HepG2 (cell line): ENCODE measurements at regions not wholly inside any gene's neighbourhood (a gene's known extent, or its start where the extent isn't known, plus 50 kb on each side); places are given as distances from the start of the nearest gene placed in this dataset.

Source experiments
- ATAC-seq: fragments of 200-7000 bp; cut with Tn5 transposase; 3 replicates; pipeline ENCODE4 v1.9.1; 2020; ENCODE audit warnings: mild to moderate bottlenecking, moderate library complexity
- BruUV-seq: library from RNA; stranded (reverse); fragments of 400-500 nt; replicated peaks from 2 replicates; lab custom pipeline; 2021; lab: Mats Ljungman, UMichigan
- CTCF ChIA-PET: fragments of 300-600 bp; formaldehyde crosslinking; extraction: SDS; loops from one replicate; lab custom pipeline; 2021; ENCODE audit warnings: low total read pairs, inconsistent platforms, low intra/inter-chr PET ratio; lab: Yijun Ruan, JAX
- POLR2A ChIA-PET: fragments of 350-600 bp; sonication (Branson Sonifier 250); formaldehyde crosslinking; loops from one replicate; lab custom pipeline; 2020; ENCODE audit warnings: antibody characterized with exemption, inconsistent platforms; lab: Yijun Ruan, JAX
- DNase-seq: peaks from one replicate; pipeline ENCODE4 v3.0.0-alpha.2; 2015; ENCODE audit warnings: low spot score
- FAIRE-seq: peaks from 3 replicates; lab custom pipeline; 2011; peaks lifted over from hg19 to GRCh38; lab: Jason Lieb, UNC
- H2AFZ ChIP-seq: one replicate; pipeline ENCODE4 v1.6.1; 2011; ENCODE audit warnings: low read length, inconsistent platforms
- H3K27ac ChIP-seq: fragments of 300-600 bp; 3 replicates; pipeline ENCODE4 v1.8.0; 2011; ENCODE audit warnings: mixed run types, mild to moderate bottlenecking, mixed read lengths, low read length, inconsistent platforms; ENCODE audit not compliant: insufficient read depth; ENCODE audit errors: extremely low read length
- H3K27me3 ChIP-seq, 2 experiments: fragments of 200-600 bp in 1 of 2; 2 replicates in 1 of 2; 3 replicates in 1 of 2; pipeline versions ENCODE4 v1.6.0 to v1.8.0; 2011; ENCODE audit warnings: low read length in 2 of 2, mild to moderate bottlenecking in 2 of 2, moderate library complexity in 2 of 2, inconsistent platforms in 1 of 2; ENCODE audit not compliant: insufficient read depth in 2 of 2, control insufficient read depth in 1 of 2
- H3K36me3 ChIP-seq, 2 experiments: fragments of 200-600 bp in 1 of 2; replicated peaks in 1 of 2; 2 replicates in 1 of 2; 3 replicates in 1 of 2; pipeline versions ENCODE4 v1.5.1 to v1.8.0; 2011; ENCODE audit warnings: low read length in 2 of 2, inconsistent platforms in 1 of 2; ENCODE audit not compliant: insufficient read depth in 2 of 2, control insufficient read depth in 1 of 2
- H3K4me1 ChIP-seq: 2 replicates; pipeline ENCODE4 v1.5.1; 2012; ENCODE audit warnings: low read length, inconsistent platforms; ENCODE audit not compliant: insufficient read depth
- H3K4me2 ChIP-seq: 2 replicates; pipeline ENCODE4 v1.6.0; 2011; ENCODE audit warnings: low read depth, low read length, inconsistent platforms
- H3K4me3 ChIP-seq, 3 experiments: fragments of 200-600 bp in 1 of 3; sonication (generic), shearing (Covaris generic) in 1 of 3; replicated peaks in 1 of 3; 2 replicates each; pipeline ENCODE4 v1.5.1; 2011 to 2016; ENCODE audit warnings: low read length in 3 of 3, inconsistent platforms in 2 of 3, low read depth in 2 of 3, mild to moderate bottlenecking in 2 of 3, control low read depth in 1 of 3, mixed read lengths in 1 of 3; ENCODE audit not compliant: insufficient read depth in 1 of 3
- H3K79me2 ChIP-seq: one replicate; pipeline ENCODE4 v1.6.1; 2011; ENCODE audit warnings: low read length, inconsistent platforms; ENCODE audit not compliant: insufficient read depth
- H3K9ac ChIP-seq: 2 replicates; pipeline ENCODE4 v1.6.0; 2011; ENCODE audit warnings: mild to moderate bottlenecking, low read depth, low read length, inconsistent platforms; ENCODE audit not compliant: insufficient read depth
- H3K9me3 ChIP-seq: 2 replicates; pipeline ENCODE4 v1.5.1; 2012; ENCODE audit warnings: mild to moderate bottlenecking, low read length
- H4K20me1 ChIP-seq: 2 replicates; pipeline ENCODE4 v1.6.0; 2011; ENCODE audit warnings: inconsistent platforms, mild to moderate bottlenecking, low read length, moderate library complexity; ENCODE audit not compliant: insufficient read depth
- BCL6 ChIP-seq: IDR thresholded peaks from 2 replicates; pipeline ENCODE4 v1.6.1; 2016; ENCODE audit warnings: missing genetic modification reagents, missing compliant biosample characterization
- KDM2A ChIP-seq: sonication (generic); formaldehyde crosslinking; IDR thresholded peaks from 2 replicates; pipeline ENCODE4 v1.4.0; 2020; ENCODE audit warnings: low read depth, missing genetic modification reagents, borderline replicate concordance
- NKX3-1 ChIP-seq: sonication (generic); formaldehyde crosslinking; IDR thresholded peaks from 2 replicates; pipeline ENCODE4 v1.5.0; 2020; ENCODE audit warnings: missing genetic modification reagents
- POLR2AphosphoS2 ChIP-seq: IDR thresholded peaks from 2 replicates; pipeline ENCODE4 v1.6.1; 2011; ENCODE audit warnings: low read depth, low read length, improper control_type of control experiment
- SIN3B ChIP-seq: fragments of 150-350 bp; IDR thresholded peaks from 2 replicates; pipeline ENCODE4 v1.6.1; 2014; ENCODE audit warnings: low read length
- ZNF253 ChIP-seq: sonication (generic); formaldehyde crosslinking; IDR thresholded peaks from 2 replicates; pipeline ENCODE4 v1.8.0; 2022; ENCODE audit warnings: mild to moderate bottlenecking, missing genetic modification reagents, borderline replicate concordance
- ZNF329 ChIP-seq: sonication (generic); formaldehyde crosslinking; IDR thresholded peaks from 2 replicates; pipeline ENCODE4 v1.9.0; 2021; ENCODE audit warnings: low read depth, mild to moderate bottlenecking, missing genetic modification reagents
- ZNF383 ChIP-seq: sonication (generic); formaldehyde crosslinking; IDR thresholded peaks from 2 replicates; pipeline ENCODE4 v1.4.0; 2020; ENCODE audit warnings: missing genetic modification reagents, mild to moderate bottlenecking, borderline replicate concordance
- ZSCAN22 ChIP-seq: sonication (generic); formaldehyde crosslinking; IDR thresholded peaks from 2 replicates; pipeline ENCODE4 v1.4.0; 2020; ENCODE audit warnings: mild to moderate bottlenecking, missing genetic modification reagents
- ZSCAN31 ChIP-seq: sonication (generic); formaldehyde crosslinking; IDR thresholded peaks from 2 replicates; pipeline ENCODE4 v1.5.0; 2020; ENCODE audit warnings: low read depth, mild to moderate bottlenecking, missing genetic modification reagents
- WGBS: methylation state at CpG from one replicate; pipeline ENCODE4 v1.1.6; 2017; ENCODE audit warnings: low lambda C conversion rate; 5-methylcytosine and 5-hydroxymethylcytosine counted together
- in situ Hi-C: cut with HindIII; loops from 2 replicates; pipeline ENCODE4 v1.10.0; 2017; ENCODE audit warnings: low pct_unique_long_range_greater_than_20kb; ENCODE audit not compliant: extremely low pct_ligation_motif_present
- intact Hi-C: fragments of 100-400 bp; cut with micrococcal nuclease; formaldehyde crosslinking; loops from one replicate; pipeline ENCODE4 v1.10.0; 2022; ENCODE audit not compliant: unreplicated experiment
- TF ChIP-seq, protein P1 (sequence below): sonication (generic); formaldehyde crosslinking; IDR thresholded peaks from 2 replicates; pipeline ENCODE4 v1.4.0; 2020; ENCODE audit warnings: missing genetic modification reagents

DNA sequence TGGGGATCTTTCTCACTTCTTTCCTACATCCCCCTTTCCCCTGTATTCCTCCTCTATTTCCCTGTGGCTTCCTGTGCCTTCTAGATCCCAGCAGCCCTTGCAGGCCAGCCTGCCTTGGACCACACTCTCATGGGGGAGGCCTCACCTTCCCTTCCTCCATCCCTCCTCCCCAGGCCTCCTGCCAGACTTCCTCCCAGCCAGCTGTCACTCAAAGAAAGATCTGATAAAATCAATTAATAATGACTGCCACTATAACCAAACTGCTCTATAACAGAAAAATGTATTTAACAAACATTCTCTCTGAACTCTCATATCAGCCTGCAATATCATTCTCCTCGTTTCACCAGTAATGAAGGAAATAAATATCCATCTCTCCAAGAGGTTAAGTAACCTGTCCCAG is 144.9 kb upstream of the SIX2 start (continued):
- no peak for TF ChIP-seq ZSCAN31 (CRISPR knock-in tag)
- TF ChIP-seq ZSCAN22: no peak
- TF ChIP-seq ZNF329 (CRISPR knock-in tag): no peak
- TF ChIP-seq KDM2A (CRISPR knock-in tag): no peak
- TF ChIP-seq ZNF253 (CRISPR knock-in tag): no peak
- no peak for TF ChIP-seq SIN3B
- TF ChIP-seq, protein P1, sequence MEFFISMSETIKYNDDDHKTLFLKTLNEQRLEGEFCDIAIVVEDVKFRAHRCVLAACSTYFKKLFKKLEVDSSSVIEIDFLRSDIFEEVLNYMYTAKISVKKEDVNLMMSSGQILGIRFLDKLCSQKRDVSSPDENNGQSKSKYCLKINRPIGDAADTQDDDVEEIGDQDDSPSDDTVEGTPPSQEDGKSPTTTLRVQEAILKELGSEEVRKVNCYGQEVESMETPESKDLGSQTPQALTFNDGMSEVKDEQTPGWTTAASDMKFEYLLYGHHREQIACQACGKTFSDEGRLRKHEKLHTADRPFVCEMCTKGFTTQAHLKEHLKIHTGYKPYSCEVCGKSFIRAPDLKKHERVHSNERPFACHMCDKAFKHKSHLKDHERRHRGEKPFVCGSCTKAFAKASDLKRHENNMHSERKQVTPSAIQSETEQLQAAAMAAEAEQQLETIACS (CRISPR knock-in tag): no peak

GRCh38 chr2:45153121-45153520 is 143.9 kb upstream of the SIX2 start:
- in situ Hi-C loops: no loop called here
- H3K4me2 ChIP-seq: no peak overlapping the region
- ATAC-seq: no peak
- H3K4me1 ChIP-seq: no peaks in the 10 kb centered on the region
- POLR2A ChIA-PET: no interaction called here
- H3K27ac ChIP-seq: no peak overlapping the region
- no peak overlapping the region for H2AFZ ChIP-seq
- H3K4me3 ChIP-seq: no peak overlapping the region
- 56% methylated on average over 9 of the region's 10 CpGs for WGBS
- TF ChIP-seq ZNF383 (CRISPR knock-in tag): no peak
- TF ChIP-seq NKX3-1 (CRISPR knock-in tag): no peak
- TF ChIP-seq BCL6 (CRISPR knock-in tag): no peak
- TF ChIP-seq POLR2AphosphoS2: no peak
- TF ChIP-seq, all 625 proteins: peak for 0
- intact Hi-C loops: no loop called here
- DNase-seq: no peak
- CTCF ChIA-PET: no interaction called here
- BruUV-seq: no TSS peak
- H4K20me1 ChIP-seq: no peaks in the 10 kb centered on the region
- peaks cover 14% of the 10 kb centered on the region for H3K9me3 ChIP-seq
- H3K27me3 ChIP-seq: peaks cover 0 to 7% of the 10 kb centered on the region in 2 experiments; a peak in 3 of 5 replicates
- no peak overlapping the region for H3K9ac ChIP-seq
- H3K36me3 ChIP-seq: no peaks in the 10 kb centered on the region
- FAIRE-seq: no peak
- H3K79me2 ChIP-seq: no peaks in the 10 kb centered on the region
